HCT116 (cell line): ENCODE measurements at regions not wholly inside any gene's neighbourhood (a gene's known extent, or its start where the extent isn't known, plus 50 kb on each side); places are given as distances from the start of the nearest gene placed in this dataset.

Experiments
- ATAC-seq: fragments of 200-7000 bp; cut with Tn5 transposase; 2 replicates; pipeline ENCODE4 v1.9.1; 2020; ENCODE audit warnings: mild to moderate bottlenecking, moderate library complexity
- BruUV-seq: library from RNA; stranded (reverse); fragments of 400-500 nt; replicated peaks from 2 replicates; lab custom pipeline; 2021; lab: Mats Ljungman, UMichigan
- CTCF ChIA-PET: fragments of 300-600 bp; sonication (Branson Sonifier 250); formaldehyde crosslinking; loops from one replicate; lab custom pipeline; 2021; ENCODE audit warnings: antibody characterized with exemption; lab: Charles Lee
- POLR2A ChIA-PET: fragments of 300-600, 350-600 bp; sonication (Branson Sonifier 250); formaldehyde crosslinking; loops from one replicate; lab custom pipeline; 2021; ENCODE audit warnings: antibody characterized with exemption; lab: Charles Lee
- RAD21 ChIA-PET, 2 experiments: fragments of 300-600 bp; sonication (Branson Sonifier 250); formaldehyde crosslinking; loops; one replicate each; lab custom pipeline; 2023; ENCODE audit warnings: low total read pairs in 2 of 2; ENCODE audit not compliant: uncharacterized antibody in 2 of 2, unreplicated experiment in 2 of 2, low non-redundant PET in 1 of 2; lab: Charles Lee
- DNase-seq: peaks from one replicate; pipeline ENCODE4 v3.0.0-alpha.2; 2010; ENCODE audit warnings: low read depth, low spot score
- H2AFZ ChIP-seq: fragments of 200-600 bp; shearing (Covaris generic), sonication (generic); 2 replicates; pipeline ENCODE4 v1.6.1; 2017; ENCODE audit warnings: low read depth, mixed run types, mixed read lengths, antibody characterized with exemption, low read length; ENCODE audit not compliant: poor library complexity, severe bottlenecking
- H3K27ac ChIP-seq: 2 replicates; pipeline ENCODE4 v1.5.1; 2012; ENCODE audit warnings: low read depth, low read length
- H3K27me3 ChIP-seq: fragments of 200-600 bp; sonication (generic); 2 replicates; pipeline ENCODE4 v1.6.1; 2016; ENCODE audit warnings: mixed run types, low read length, mixed read lengths; ENCODE audit not compliant: insufficient read depth
- H3K36me3 ChIP-seq, 2 experiments: fragments of 200-500 bp in 1 of 2; fragments of 200-600 bp in 1 of 2; sonication (Bioruptor generic) in 1 of 2; sonication (generic) in 1 of 2; 2 replicates each; pipeline versions ENCODE4 v1.5.1 to v1.6.1; 2014 to 2016; ENCODE audit warnings: low read length in 2 of 2, inconsistent platforms in 1 of 2, mixed read lengths in 1 of 2, mixed run types in 1 of 2; ENCODE audit not compliant: insufficient read depth in 2 of 2, control insufficient read depth in 1 of 2
- H3K4me1 ChIP-seq, 2 experiments: fragments of 200-600 bp in 1 of 2; sonication (generic) in 1 of 2; 2 replicates each; pipeline versions ENCODE4 v1.5.1 to v1.6.1; 2012 to 2017; ENCODE audit warnings: low read length in 2 of 2, inconsistent platforms in 1 of 2, mild to moderate bottlenecking in 1 of 2, mixed read lengths in 1 of 2, mixed run types in 1 of 2, moderate library complexity in 1 of 2; ENCODE audit not compliant: insufficient read depth in 2 of 2, control insufficient read depth in 1 of 2
- H3K4me2 ChIP-seq: fragments of 200-600 bp; sonication (generic); 2 replicates; pipeline ENCODE4 v1.6.1; 2017; ENCODE audit warnings: mixed run types, low read length, mixed read lengths
- H3K4me3 ChIP-seq, 2 experiments: fragments of 200-600 bp in 1 of 2; sonication (generic) in 1 of 2; replicated peaks in 1 of 2; 2 replicates each; pipeline ENCODE4 v1.5.1; 2011 to 2016; ENCODE audit warnings: low read length in 2 of 2, control low read depth in 1 of 2, low read depth in 1 of 2, mild to moderate bottlenecking in 1 of 2, mixed read lengths in 1 of 2, mixed run types in 1 of 2
- H3K79me2 ChIP-seq: fragments of 200-600 bp; sonication (generic); 2 replicates; pipeline ENCODE4 v1.6.1; 2017; ENCODE audit warnings: mild to moderate bottlenecking, mixed run types, low read length, moderate library complexity, mixed read lengths; ENCODE audit not compliant: insufficient read depth
- H3K9ac ChIP-seq: fragments of 200-600 bp; sonication (generic); 2 replicates; pipeline ENCODE4 v1.6.1; 2016; ENCODE audit warnings: low read length, mixed read lengths
- H3K9me2 ChIP-seq: fragments of 200-600 bp; sonication (generic), shearing (Covaris generic); 2 replicates; pipeline ENCODE4 v1.6.1; 2017; ENCODE audit warnings: mixed run types, mild to moderate bottlenecking, moderate library complexity; ENCODE audit not compliant: insufficient read depth
- H3K9me3 ChIP-seq, 2 experiments: fragments of 200-500 bp in 1 of 2; fragments of 200-600 bp in 1 of 2; sonication (Bioruptor generic) in 1 of 2; sonication (generic) in 1 of 2; 2 replicates each; pipeline ENCODE4 v1.6.1; 2014 to 2017; ENCODE audit warnings: low read length in 2 of 2, mixed read lengths in 2 of 2, inconsistent platforms in 1 of 2, low read depth in 1 of 2, mild to moderate bottlenecking in 1 of 2, mixed run types in 1 of 2, moderate library complexity in 1 of 2; ENCODE audit not compliant: control insufficient read depth in 1 of 2, insufficient read depth in 1 of 2
- H4K20me1 ChIP-seq: fragments of 200-600 bp; sonication (generic), shearing (Covaris generic); 2 replicates; pipeline ENCODE4 v1.6.1; 2017; ENCODE audit warnings: mixed run types, mild to moderate bottlenecking, moderate library complexity; ENCODE audit not compliant: insufficient read depth
- CBX3 ChIP-seq: IDR thresholded peaks from 2 replicates; pipeline ENCODE4 v1.6.1; 2012; ENCODE audit warnings: low read depth
- ELF1 ChIP-seq: IDR thresholded peaks from 2 replicates; pipeline ENCODE4 v1.6.1; 2012; ENCODE audit warnings: low read depth, borderline replicate concordance
- EZH2phosphoT487 ChIP-seq: fragments of 200-600 bp; IDR thresholded peaks from 2 replicates; pipeline ENCODE4 v1.6.1; 2018; ENCODE audit warnings: antibody characterized with exemption, borderline replicate concordance
- FOSL1 ChIP-seq: IDR thresholded peaks from 2 replicates; pipeline ENCODE4 v1.6.1; 2012; ENCODE audit warnings: low read depth
- JUND ChIP-seq: IDR thresholded peaks from 2 replicates; pipeline ENCODE4 v1.6.1; 2012
- SIN3A ChIP-seq: IDR thresholded peaks from 2 replicates; pipeline ENCODE4 v1.6.1; 2012; ENCODE audit warnings: low read depth
- SRF ChIP-seq: IDR thresholded peaks from 2 replicates; pipeline ENCODE4 v1.6.1; 2012; ENCODE audit warnings: low read depth
- intact Hi-C: fragments of 100-400 bp; cut with micrococcal nuclease; formaldehyde crosslinking; loops from 2 replicates; pipeline ENCODE4 v1.10.0; 2022
- TF ChIP-seq, protein P1 (sequence below), 3 experiments: fragments of 200-600 bp in 1 of 3; sonication (generic) in 1 of 3; IDR thresholded peaks in 2 of 3; conservative IDR thresholded peaks in 1 of 3; 2 replicates each; pipeline ENCODE4 v1.5.1; 2012 to 2017; ENCODE audit warnings: low read depth in 2 of 3, low read length in 2 of 3, antibody characterized with exemption in 1 of 3, borderline replicate concordance in 1 of 3, control low read depth in 1 of 3, mild to moderate bottlenecking in 1 of 3, mixed read lengths in 1 of 3, mixed run types in 1 of 3, moderate library complexity in 1 of 3; ENCODE audit not compliant: insufficient read depth in 1 of 3

DNA sequence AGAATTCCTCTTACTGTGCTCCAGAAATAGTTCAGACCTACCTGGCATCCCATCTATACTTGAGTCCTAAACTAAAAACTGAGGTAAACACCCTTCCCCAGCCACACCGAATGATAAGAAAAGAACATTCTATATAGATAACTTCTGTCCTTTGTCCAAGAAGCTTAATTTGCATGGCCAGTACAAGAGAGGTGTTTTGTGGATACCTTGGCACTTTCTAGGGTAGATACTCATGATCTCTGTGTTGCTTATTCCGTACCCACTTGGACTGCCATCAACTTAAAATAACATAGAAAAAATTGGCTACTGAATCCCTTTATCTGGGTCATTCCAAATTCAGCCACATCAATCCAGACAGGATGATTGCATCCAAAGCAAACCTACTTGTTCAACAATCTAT is 1050.4 kb downstream of the STIM2 start (continued):
- TF ChIP-seq JUND (no peak), SIN3A (no peak), EZH2phosphoT487 (no peak), FOSL1 (no peak), CBX3 (no peak), ELF1 (no peak), SRF (no peak)
- TF ChIP-seq, protein P1, sequence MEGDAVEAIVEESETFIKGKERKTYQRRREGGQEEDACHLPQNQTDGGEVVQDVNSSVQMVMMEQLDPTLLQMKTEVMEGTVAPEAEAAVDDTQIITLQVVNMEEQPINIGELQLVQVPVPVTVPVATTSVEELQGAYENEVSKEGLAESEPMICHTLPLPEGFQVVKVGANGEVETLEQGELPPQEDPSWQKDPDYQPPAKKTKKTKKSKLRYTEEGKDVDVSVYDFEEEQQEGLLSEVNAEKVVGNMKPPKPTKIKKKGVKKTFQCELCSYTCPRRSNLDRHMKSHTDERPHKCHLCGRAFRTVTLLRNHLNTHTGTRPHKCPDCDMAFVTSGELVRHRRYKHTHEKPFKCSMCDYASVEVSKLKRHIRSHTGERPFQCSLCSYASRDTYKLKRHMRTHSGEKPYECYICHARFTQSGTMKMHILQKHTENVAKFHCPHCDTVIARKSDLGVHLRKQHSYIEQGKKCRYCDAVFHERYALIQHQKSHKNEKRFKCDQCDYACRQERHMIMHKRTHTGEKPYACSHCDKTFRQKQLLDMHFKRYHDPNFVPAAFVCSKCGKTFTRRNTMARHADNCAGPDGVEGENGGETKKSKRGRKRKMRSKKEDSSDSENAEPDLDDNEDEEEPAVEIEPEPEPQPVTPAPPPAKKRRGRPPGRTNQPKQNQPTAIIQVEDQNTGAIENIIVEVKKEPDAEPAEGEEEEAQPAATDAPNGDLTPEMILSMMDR (IDR thresholded peaks at IDR 0.05 in 2 of 3, conservative IDR thresholded peaks at IDR 0.05 in 1 of 3; ENCODE audit: borderline replicate concordance in 1 of 3, insufficient read depth in 1 of 3, low read depth in 2 of 3, low read length in 2 of 3), result no peak

DNA sequence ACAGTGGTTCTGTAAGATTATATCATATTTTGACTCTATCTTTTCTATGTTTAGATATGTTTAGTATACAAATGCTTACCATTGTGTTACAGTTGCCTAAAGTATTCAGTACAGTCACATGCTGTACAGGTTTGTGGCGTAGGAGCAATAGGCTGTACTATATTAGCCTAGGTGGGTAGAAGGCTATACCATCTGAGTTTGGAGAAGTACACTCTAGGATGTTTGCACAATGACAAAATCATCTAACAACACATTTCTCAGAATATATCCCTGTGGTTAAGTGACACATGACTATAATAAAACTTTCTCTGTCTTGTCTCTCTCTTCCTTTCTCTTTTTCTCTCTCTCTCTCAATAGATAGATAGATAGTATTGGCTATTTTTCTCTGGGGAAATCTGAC is 1053.1 kb downstream of the STIM2 start:
- no peaks in the 10 kb centered on the region for H3K9me2 ChIP-seq
- DNase-seq, result no peak
- H3K79me2 ChIP-seq, result no peaks in the 10 kb centered on the region
- H3K27me3 ChIP-seq, result no peaks in the 10 kb centered on the region
- H3K4me1 ChIP-seq, result no peaks in the 10 kb centered on the region
- H3K9ac ChIP-seq, result no peak overlapping the region
- no peak overlapping the region for H3K27ac ChIP-seq
- BruUV-seq, result no TSS peak
- no peaks in the 10 kb centered on the region for H3K36me3 ChIP-seq
- TF ChIP-seq SIN3A, result no peak
- TF ChIP-seq, protein P1 (IDR thresholded peaks at IDR 0.05 in 2 of 3, conservative IDR thresholded peaks at IDR 0.05 in 1 of 3; ENCODE audit: borderline replicate concordance in 1 of 3, insufficient read depth in 1 of 3, low read depth in 2 of 3, low read length in 2 of 3), result no peak
- TF ChIP-seq EZH2phosphoT487, result no peak
- POLR2A ChIA-PET, result no interaction called here
- intact Hi-C loops, result no loop called here
- no peaks in the 10 kb centered on the region for H3K9me3 ChIP-seq
- RAD21 ChIA-PET, result no interaction called here
- no peak overlapping the region for H2AFZ ChIP-seq
- CTCF ChIA-PET, result no interaction called here
- no peak overlapping the region for H3K4me2 ChIP-seq
- no peak overlapping the region for H3K4me3 ChIP-seq
- no peaks in the 10 kb centered on the region for H4K20me1 ChIP-seq
- no peak for ATAC-seq
